SK-N-SH (cell line): ENCODE measurements at regions not wholly inside any gene's neighbourhood (a gene's known extent, or its start where the extent isn't known, plus 50 kb on each side); places are given as distances from the start of the nearest gene placed in this dataset.

ENCODE experiments used
- CTCF ChIA-PET: fragments of 300-600, 350-600 bp; formaldehyde crosslinking; extraction: SDS; loops from one replicate; lab custom pipeline; 2021; lab: Yijun Ruan, JAX
- POLR2A ChIA-PET: fragments of 350-600 bp; sonication (Branson Sonifier 250); formaldehyde crosslinking; extraction: SDS; loops from one replicate; lab custom pipeline; 2020; ENCODE audit warnings: antibody characterized with exemption, inconsistent platforms; lab: Yijun Ruan, JAX
- DNase-seq: peaks from one replicate; pipeline ENCODE4 v3.0.0; 2012
- H2AFZ ChIP-seq: fragments of 200-600 bp; sonication (generic); 2 replicates; pipeline ENCODE4 v1.8.1; 2016; ENCODE audit warnings: antibody characterized with exemption, mild to moderate bottlenecking, low read depth
- H3F3A ChIP-seq: fragments of 200-600 bp; sonication (generic); replicated peaks from 2 replicates; pipeline ENCODE3; 2016; ENCODE audit warnings: antibody characterized with exemption, mild to moderate bottlenecking; ENCODE audit not compliant: insufficient read depth
- H3K27ac ChIP-seq, 2 experiments: fragments of 200-500 bp in 1 of 2; fragments of 200-600 bp in 1 of 2; sonication (Bioruptor generic) in 1 of 2; sonication (generic), shearing (Covaris generic) in 1 of 2; 2 replicates each; pipeline versions ENCODE4 v1.5.1 to v1.6.1; 2014 to 2016; ENCODE audit warnings: low read depth in 2 of 2, inconsistent platforms in 1 of 2, low read length in 1 of 2, mild to moderate bottlenecking in 1 of 2, mixed read lengths in 1 of 2
- H3K27me3 ChIP-seq: fragments of 200-600 bp; sonication (generic), shearing (Covaris generic); 2 replicates; pipeline ENCODE4 v1.6.1; 2016; ENCODE audit warnings: mixed run types; ENCODE audit not compliant: insufficient read depth
- H3K36me3 ChIP-seq, 2 experiments: fragments of 200-500 bp in 1 of 2; fragments of 200-600 bp in 1 of 2; sonication (Bioruptor generic) in 1 of 2; sonication (generic) in 1 of 2; replicated peaks in 1 of 2; 2 replicates each; pipeline versions ENCODE3 to v1.5.1; 2014 to 2016; ENCODE audit warnings: low read length in 1 of 2, mild to moderate bottlenecking in 1 of 2; ENCODE audit not compliant: insufficient read depth in 2 of 2, control insufficient read depth in 1 of 2
- H3K4me1 ChIP-seq, 2 experiments: fragments of 200-500 bp in 1 of 2; fragments of 200-600 bp in 1 of 2; sonication (Bioruptor generic) in 1 of 2; sonication (generic), shearing (Covaris generic) in 1 of 2; 2 replicates each; pipeline versions ENCODE4 v1.5.1 to v1.6.1; 2014 to 2016; ENCODE audit warnings: low read depth in 1 of 2, low read length in 1 of 2, mixed run types in 1 of 2; ENCODE audit not compliant: insufficient read depth in 2 of 2, control insufficient read depth in 1 of 2
- H3K4me2 ChIP-seq: fragments of 200-600 bp; sonication (generic), shearing (Covaris generic); 2 replicates; pipeline ENCODE4 v1.6.1; 2017; ENCODE audit warnings: mixed run types
- H3K4me3 ChIP-seq, 2 experiments: fragments of 200-500 bp in 1 of 2; fragments of 200-600 bp in 1 of 2; sonication (Bioruptor generic) in 1 of 2; sonication (generic), shearing (Covaris generic) in 1 of 2; 2 replicates each; pipeline versions ENCODE4 v1.5.1 to v1.8.1; 2014 to 2016; ENCODE audit warnings: low read depth in 2 of 2, inconsistent platforms in 1 of 2, low read length in 1 of 2, mild to moderate bottlenecking in 1 of 2, mixed read lengths in 1 of 2, moderate library complexity in 1 of 2
- H3K79me2 ChIP-seq: fragments of 200-600 bp; sonication (generic); 2 replicates; pipeline ENCODE4 v1.8.1; 2017; ENCODE audit warnings: mild to moderate bottlenecking; ENCODE audit not compliant: insufficient read depth
- H3K9ac ChIP-seq: fragments of 200-600 bp; sonication (generic); 2 replicates; pipeline ENCODE4 v1.6.1; 2017; ENCODE audit warnings: mixed run types
- H3K9me2 ChIP-seq: fragments of 200-600 bp; sonication (generic); 2 replicates; pipeline ENCODE4 v1.6.1; 2017; ENCODE audit warnings: mixed run types
- H3K9me3 ChIP-seq: fragments of 200-600 bp; sonication (generic); 2 replicates; pipeline ENCODE4 v1.6.1; 2017; ENCODE audit warnings: mixed run types, mild to moderate bottlenecking, moderate library complexity
- H4K20me1 ChIP-seq: fragments of 200-600 bp; sonication (generic); 2 replicates; pipeline ENCODE4 v1.6.1; 2017; ENCODE audit warnings: mild to moderate bottlenecking, mixed run types; ENCODE audit not compliant: insufficient read depth
- CHD2 ChIP-seq: fragments of 150-350 bp; IDR thresholded peaks from 2 replicates; pipeline ENCODE4 v1.6.1; 2018; ENCODE audit warnings: low read length; ENCODE audit not compliant: partially characterized antibody
- EP300 ChIP-seq, 2 experiments: IDR thresholded peaks; 2 replicates each; pipeline versions ENCODE4 v1.4.0 to v1.6.1; 2012; ENCODE audit warnings: borderline replicate concordance in 1 of 2, low read depth in 1 of 2, low read length in 1 of 2
- EZH2phosphoT487 ChIP-seq: fragments of 200-600 bp; sonication (generic); IDR thresholded peaks from 2 replicates; pipeline ENCODE4 v1.6.1; 2017; ENCODE audit warnings: low read depth, mixed run types, mild to moderate bottlenecking, antibody characterized with exemption, moderate library complexity, borderline replicate concordance
- FOSL2 ChIP-seq: IDR thresholded peaks from 2 replicates; pipeline ENCODE4 v1.4.0; 2012; ENCODE audit warnings: low read depth, mild to moderate bottlenecking, moderate library complexity, borderline replicate concordance
- FOXJ3 ChIP-seq: sonication (generic); formaldehyde crosslinking; IDR thresholded peaks from 2 replicates; pipeline ENCODE4 v1.5.1; 2020; ENCODE audit warnings: mild to moderate bottlenecking, missing genetic modification reagents
- GABPA ChIP-seq: IDR thresholded peaks from 2 replicates; pipeline ENCODE4 v1.4.0; 2012; ENCODE audit warnings: low read depth, mild to moderate bottlenecking
- GATA2 ChIP-seq: sonication (generic); formaldehyde crosslinking; IDR thresholded peaks from 2 replicates; pipeline ENCODE4 v1.5.0; 2020; ENCODE audit warnings: mild to moderate bottlenecking, missing genetic modification reagents
- IRF3 ChIP-seq: fragments of 150-350 bp; IDR thresholded peaks from 2 replicates; pipeline ENCODE4 v1.6.1; 2016; ENCODE audit warnings: mild to moderate bottlenecking, low read depth, low read length
- JUND ChIP-seq: IDR thresholded peaks from 2 replicates; pipeline ENCODE4 v1.4.0; 2012
- MAX ChIP-seq: IDR thresholded peaks from 2 replicates; pipeline ENCODE4 v1.4.0; 2012; ENCODE audit warnings: low read depth
- MEF2A ChIP-seq: IDR thresholded peaks from 2 replicates; pipeline ENCODE4 v1.4.0; 2012; ENCODE audit warnings: low read depth, borderline replicate concordance
- MXI1 ChIP-seq: IDR thresholded peaks from 2 replicates; pipeline ENCODE4 v1.6.1; 2012; ENCODE audit warnings: mild to moderate bottlenecking, low read depth, low read length, improper control_type of control experiment
- NFIC ChIP-seq: IDR thresholded peaks from 2 replicates; pipeline ENCODE4 v1.4.0; 2012; ENCODE audit warnings: borderline replicate concordance
- NRF1 ChIP-seq: IDR thresholded peaks from 2 replicates; pipeline ENCODE4 v1.6.1; 2012; ENCODE audit warnings: low read depth, mild to moderate bottlenecking, low read length
- PBX3 ChIP-seq: IDR thresholded peaks from 2 replicates; pipeline ENCODE4; 2012
- POLR2AphosphoS5 ChIP-seq: IDR thresholded peaks from 2 replicates; pipeline ENCODE4 v1.6.1; 2012; ENCODE audit warnings: low read depth, low read length
- RAD21 ChIP-seq: IDR thresholded peaks from 2 replicates; pipeline ENCODE4 v1.6.1; 2012; ENCODE audit warnings: mild to moderate bottlenecking, low read length
- RCOR1 ChIP-seq: fragments of 150-350 bp; IDR thresholded peaks from 2 replicates; pipeline ENCODE4 v1.6.1; 2017; ENCODE audit warnings: antibody characterized with exemption, low read length
- RXRA ChIP-seq: IDR thresholded peaks from 2 replicates; pipeline ENCODE4 v1.4.0; 2012; ENCODE audit warnings: low read depth, mild to moderate bottlenecking, borderline replicate concordance
- SIN3A ChIP-seq: IDR thresholded peaks from 2 replicates; pipeline ENCODE4 v1.6.1; 2012; ENCODE audit warnings: low read depth, mild to moderate bottlenecking, low read length, moderate library complexity, borderline replicate concordance
- TAF1 ChIP-seq: IDR thresholded peaks from 2 replicates; pipeline ENCODE4 v1.6.1; 2012; ENCODE audit warnings: low read depth, mild to moderate bottlenecking, low read length, moderate library complexity, borderline replicate concordance
- TCF12 ChIP-seq: IDR thresholded peaks from 2 replicates; pipeline ENCODE4 v1.4.0; 2012
- USF1 ChIP-seq: IDR thresholded peaks from 2 replicates; pipeline ENCODE4 v1.4.0; 2012; ENCODE audit warnings: low read depth, borderline replicate concordance
- WGBS: methylation state at CpG from one replicate; pipeline ENCODE4 v1.1.6; 2017; ENCODE audit warnings: low lambda C conversion rate; 5-methylcytosine and 5-hydroxymethylcytosine counted together

GRCh38 chr17:70654706-70655105 is 485.4 kb downstream of the KCNJ2 start:
- ChIA-PET POLR2A (no interaction called here), CTCF (interaction anchor here (0.8 to 1.8 kb wide), 3 partner anchors 18 to 521 kb away, joined by 3 to 8 read pairs (median 3); no protein-coding TSS in a partner anchor)

GRCh38 chr17:70655176-70655958 is 486.0 kb downstream of the KCNJ2 start:
- TF ChIP-seq FOSL2 (no peak), USF1 (no peak), SIN3A (no peak), CHD2 (peak; percentile 53), MXI1 (peak; percentile 24; the same call in 1 of the 2 replicates), EP300 (IDR thresholded peaks at IDR 0.05; ENCODE audit: borderline replicate concordance in 1 of 2, low read depth in 1 of 2, low read length in 1 of 2) (peak in 1 of 2 experiments; percentile 62; a peak in 1 of 4 replicates), FOXJ3 (CRISPR knock-in tag) (no peak), POLR2AphosphoS5 (no peak), JUND (no peak), PBX3 (no peak), EZH2phosphoT487 (no peak), MAX (no peak), GATA2 (CRISPR knock-in tag) (0 out of 2 replicates have a peak, but pooled peaks have one; percentile 15), TAF1 (no peak)
- TF ChIP-seq, all 33 proteins: peak for 4
- 46% methylated on average over 2 of the region's 2 CpGs for WGBS
- peak; percentile 27 for DNase-seq
- ChIA-PET POLR2A (interaction anchor here (0.6 kb wide), 1 partner anchor 1849 kb away, joined by 4 read pairs; no protein-coding TSS in a partner anchor), CTCF (interaction anchor here (0.9 to 1.8 kb wide), 3 partner anchors 84 to 521 kb away, joined by 3 to 8 read pairs (median 3); no protein-coding TSS in a partner anchor)
- Histone ChIP-seq H3F3A (no peaks in the 10 kb centered on the region), H4K20me1 (no peaks in the 10 kb centered on the region), H3K4me1 (peaks cover 0 to 11% of the 10 kb centered on the region in 2 experiments; a peak in 2 of 4 replicates), H3K9ac (no peak overlapping the region), H3K4me3 (no peak overlapping the region), H2AFZ (no peak overlapping the region), H3K9me3 (no peaks in the 10 kb centered on the region), H3K27ac (peak overlapping the region in 1 of 2 experiments; percentile 39; a peak in 2 of 4 replicates), H3K36me3 (no peaks in the 10 kb centered on the region), H3K27me3 (no peaks in the 10 kb centered on the region), H3K4me2 (no peak overlapping the region), H3K79me2 (no peaks in the 10 kb centered on the region), H3K9me2 (no peaks in the 10 kb centered on the region)

More at GRCh38 chr17:70654706-70655105, 485.4 kb downstream of the KCNJ2 start:
- H3K4me2 ChIP-seq, result no peak overlapping the region
- no peaks in the 10 kb centered on the region for H3K9me2 ChIP-seq
- no peak overlapping the region for H3K9ac ChIP-seq
- DNase-seq, result peak; percentile 43
- H3K79me2 ChIP-seq, result no peaks in the 10 kb centered on the region
- peak overlapping the region in 1 of 2 experiments; percentile 39; a peak in 2 of 4 replicates for H3K27ac ChIP-seq
- TF ChIP-seq MXI1 (0 out of 2 replicates have a peak, but pooled peaks have one; percentile 30), GATA2 (CRISPR knock-in tag) (peak; percentile 71), MEF2A (no peak), NFIC (no peak), IRF3 (no peak), TCF12 (0 out of 2 replicates have a peak, but pooled peaks have one; percentile 12), CHD2 (peak; percentile 85), NRF1 (no peak), RXRA (no peak), RCOR1 (peak; percentile 88), RAD21 (no peak), EP300 (IDR thresholded peaks at IDR 0.05; ENCODE audit: borderline replicate concordance in 1 of 2, low read depth in 1 of 2, low read length in 1 of 2) (peak in 1 of 2 experiments; percentile 79; a peak in 1 of 4 replicates), GABPA (no peak), SIN3A (no peak)
- no peaks in the 10 kb centered on the region for H3K9me3 ChIP-seq
- H3K27me3 ChIP-seq, result no peaks in the 10 kb centered on the region
- no peaks in the 10 kb centered on the region for H3F3A ChIP-seq
- peaks cover 0 to 11% of the 10 kb centered on the region in 2 experiments; a peak in 2 of 4 replicates for H3K4me1 ChIP-seq
- no peak overlapping the region for H2AFZ ChIP-seq
- no peaks in the 10 kb centered on the region for H3K36me3 ChIP-seq
- H4K20me1 ChIP-seq, result no peaks in the 10 kb centered on the region
- 33% methylated on average over 3 of the region's 3 CpGs for WGBS
- no peak overlapping the region for H3K4me3 ChIP-seq
